HT-29 (cell line): ENCODE measurements at regions not wholly inside any gene's neighbourhood (a gene's known extent, or its start where the extent isn't known, plus 50 kb on each side); places are given as distances from the start of the nearest gene placed in this dataset.

ENCODE experiments used
- DNase-seq: peaks from one replicate; pipeline ENCODE4 v3.0.0-alpha.2; 2015; ENCODE audit warnings: low spot score

- no peak for DNase-seq
Observed at GRCh38 chr20:7497985-7498384, 442.3 kb downstream of the HAO1 start.

- no peak for DNase-seq
Observed at GRCh38 chr20:7499201-7499600, 441.1 kb downstream of the HAO1 start.

GRCh38 chr20:7500231-7500663, 440.0 kb downstream of the HAO1 start:
- no peak for DNase-seq

DNA sequence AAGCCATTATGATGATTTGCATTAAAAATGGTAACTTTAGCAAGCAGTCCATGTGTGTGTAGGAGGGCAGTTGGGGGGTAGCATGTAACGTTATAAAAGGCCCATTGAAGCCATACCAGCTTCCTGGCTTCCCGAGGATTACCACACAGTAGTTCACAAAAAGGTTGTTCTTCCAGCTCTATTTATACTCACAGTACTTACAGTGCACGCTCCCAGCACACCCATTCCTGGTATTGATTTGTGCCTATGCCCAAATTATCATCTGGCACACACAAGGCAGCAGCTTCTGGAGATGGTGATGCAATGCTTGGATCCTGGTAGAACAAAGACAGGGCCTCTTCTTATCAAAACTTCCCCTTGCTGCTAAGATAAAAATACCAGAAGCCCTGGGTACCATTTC, 436.8 kb downstream of the HAO1 start:
- no peak for DNase-seq

DNA sequence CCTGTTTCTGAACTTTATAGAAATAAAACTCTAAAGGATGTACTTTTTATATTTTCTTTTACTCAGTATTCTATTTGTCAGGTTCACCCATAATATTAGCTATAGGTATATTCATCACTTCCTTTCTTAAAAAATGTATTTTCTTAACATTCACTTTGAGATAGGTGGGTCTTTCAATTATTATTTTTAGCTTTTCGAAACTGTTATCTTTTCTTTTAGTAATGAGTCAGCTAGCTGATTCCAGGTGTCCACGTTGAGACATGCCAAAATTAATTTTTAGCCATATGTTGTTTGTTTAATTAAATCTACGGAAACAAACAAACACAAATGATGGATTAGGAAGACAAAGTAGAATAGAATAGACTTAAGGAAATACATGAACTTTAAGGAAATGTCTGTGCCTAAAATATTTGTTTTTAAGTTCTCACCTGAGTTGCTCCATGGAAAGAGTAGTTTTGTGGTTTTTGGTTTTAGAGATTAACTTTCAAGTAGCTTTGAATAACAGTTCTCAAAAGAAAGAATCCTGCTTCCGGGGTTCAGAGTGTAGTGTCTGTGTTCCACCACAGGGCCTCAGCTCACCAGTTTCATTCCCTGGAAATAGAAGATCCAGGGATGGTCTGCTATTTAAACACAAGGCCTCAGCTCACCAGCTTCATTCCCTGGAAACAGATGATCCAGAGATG, 435.0 kb downstream of the HAO1 start:
- DNase-seq, result no peak

DNA sequence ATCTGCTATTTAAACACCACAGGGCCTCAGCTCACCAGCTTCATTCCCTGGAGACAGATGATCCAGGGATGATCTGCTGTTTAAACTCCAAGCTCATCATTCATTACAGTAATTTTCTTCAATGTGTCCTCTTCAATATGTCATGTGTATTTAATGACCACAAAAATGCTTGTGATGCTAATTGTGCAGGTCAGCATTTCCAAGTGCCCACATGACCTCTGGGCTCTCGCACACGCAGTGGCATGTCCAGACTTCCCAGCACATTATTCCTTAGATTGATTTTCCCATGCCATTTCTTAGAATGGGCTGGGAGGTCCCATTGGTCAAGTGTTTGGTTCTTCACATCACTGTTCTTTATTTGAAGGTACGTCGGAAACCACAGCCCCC, 434.4 kb downstream of the HAO1 start:
- DNase-seq, result no peak

DNA sequence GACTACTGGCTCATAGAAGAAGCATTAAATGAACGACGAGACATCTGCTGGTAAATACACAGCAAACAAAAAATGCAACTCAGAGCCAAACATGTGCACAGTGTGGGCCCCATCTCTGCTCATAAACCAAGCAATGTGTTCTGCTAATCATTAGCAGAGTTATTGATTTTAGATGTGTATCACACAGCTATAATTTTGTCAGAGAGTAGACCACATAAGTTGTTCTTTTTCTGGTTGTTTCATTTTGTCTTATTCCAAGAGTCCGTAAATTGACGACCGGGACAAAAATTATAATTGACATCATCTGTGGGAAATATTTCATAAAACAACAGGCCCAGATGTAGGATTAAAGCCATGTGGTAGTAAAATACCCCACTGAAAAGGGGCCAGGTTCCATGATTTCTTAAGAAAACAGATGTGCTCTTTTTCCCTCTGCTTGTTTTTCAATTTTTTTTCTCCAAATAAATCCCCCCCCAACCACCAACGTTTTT, 423.6 kb downstream of the HAO1 start:
- DNase-seq, result no peak

DNA sequence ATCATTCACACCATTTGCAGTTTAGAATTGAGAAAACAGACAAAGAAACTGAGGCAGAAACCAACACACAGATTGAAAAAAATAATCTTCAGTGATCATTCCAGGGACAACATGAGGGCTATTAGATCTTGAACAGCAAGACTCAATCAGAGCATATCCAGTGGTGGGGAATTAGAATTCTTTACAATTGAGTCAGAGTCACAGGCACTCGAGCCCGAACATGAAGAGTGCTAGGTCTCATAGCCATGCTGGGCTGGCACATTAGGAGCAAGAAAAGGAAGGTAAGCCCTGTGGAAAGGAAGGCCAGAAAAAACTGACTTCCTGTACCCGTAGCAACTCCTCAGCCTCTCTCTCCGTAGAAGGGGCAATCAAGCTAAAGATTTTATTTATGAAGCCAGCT, 419.9 kb downstream of the HAO1 start:
- DNase-seq, result no peak

- DNase-seq, result no peak
Observed at GRCh38 chr20:7523288-7523687, 417.0 kb downstream of the HAO1 start.

GRCh38 chr20:7540018-7540417, 400.2 kb downstream of the HAO1 start:
- no peak for DNase-seq

DNA sequence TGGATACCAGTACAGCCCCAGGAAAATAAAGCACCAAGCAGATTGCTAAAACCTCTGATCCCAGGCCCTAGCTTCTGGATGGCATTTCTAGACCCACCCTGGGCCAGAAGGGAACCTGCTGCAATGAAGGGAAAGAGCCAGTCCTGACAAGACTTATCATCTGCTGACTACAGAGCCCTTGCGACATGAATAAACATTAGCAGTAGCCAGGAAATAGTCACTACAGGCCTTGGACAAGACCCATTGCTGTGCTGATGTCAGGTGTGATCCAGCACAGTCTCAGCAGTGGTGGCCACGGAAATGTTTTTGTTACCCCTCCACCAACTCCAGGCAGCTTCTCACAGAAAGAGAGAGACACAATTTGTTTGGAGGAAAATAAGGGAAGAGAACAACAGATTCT, 399.3 kb downstream of the HAO1 start:
- no peak for DNase-seq

DNA sequence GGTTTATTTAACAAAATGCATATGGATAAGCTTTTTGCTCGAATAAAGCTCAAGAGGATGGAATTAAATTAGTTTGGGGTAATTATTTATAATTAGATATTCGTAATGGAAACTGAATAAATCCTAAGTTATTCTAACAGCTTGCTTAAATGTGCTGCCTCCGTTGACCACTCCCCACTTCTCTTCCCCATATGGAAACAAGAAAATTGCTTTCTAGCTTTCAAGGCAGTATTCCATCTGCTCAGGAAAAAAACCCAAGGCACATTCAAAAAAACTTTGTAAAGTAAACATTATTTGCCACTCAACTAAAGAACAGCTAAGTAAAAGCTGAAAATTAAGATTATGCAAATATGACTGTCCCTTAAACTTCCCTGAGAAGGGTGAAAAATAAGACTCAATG, 369.2 kb downstream of the HAO1 start:
- no peak for DNase-seq

- no peak for DNase-seq
Observed at GRCh38 chr20:7571521-7572055, 368.7 kb downstream of the HAO1 start.

DNA sequence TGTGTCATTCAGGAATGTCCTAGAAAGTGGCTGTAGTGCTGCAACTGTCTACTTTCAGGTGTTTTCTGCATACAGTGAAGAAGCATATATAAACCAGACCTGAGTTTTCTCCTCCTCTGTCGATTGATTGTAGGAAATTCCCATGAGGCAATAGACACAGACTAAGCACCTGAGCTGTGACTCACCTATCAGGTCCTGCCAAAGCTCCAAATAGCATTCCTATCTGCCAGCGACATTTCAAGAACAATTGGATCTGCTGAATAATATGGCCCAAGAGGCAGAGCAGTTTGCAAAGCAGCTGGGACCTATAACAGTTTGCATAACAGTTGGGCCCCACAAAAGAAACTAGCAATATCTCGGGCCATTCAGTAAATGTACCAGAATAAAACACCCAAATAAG, 360.4 kb downstream of the HAO1 start:
- DNase-seq, result no peak

- DNase-seq, result no peak
Observed at GRCh38 chr20:7585126-7585679, 355.1 kb downstream of the HAO1 start.

DNA sequence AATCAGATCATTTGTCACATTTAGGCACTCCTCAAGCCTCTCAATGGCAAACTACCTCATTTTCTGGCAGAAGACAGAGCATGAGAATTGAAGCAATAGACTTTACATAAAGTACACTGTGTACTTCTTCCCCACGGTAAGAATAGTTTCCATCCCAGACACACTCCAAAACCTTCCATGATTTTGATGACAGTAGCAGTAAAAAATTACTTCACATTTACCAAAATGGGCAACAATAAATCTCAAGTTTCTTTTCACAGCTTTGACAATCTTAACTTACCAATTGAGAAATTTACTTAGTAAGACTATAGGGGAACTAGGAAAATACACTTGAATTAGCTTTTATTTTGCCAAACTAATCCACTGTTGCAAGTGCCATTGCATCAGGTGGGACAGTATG, 353.8 kb downstream of the HAO1 start:
- no peak for DNase-seq

- DNase-seq, result no peak
Observed at GRCh38 chr20:7589164-7589563, 351.1 kb downstream of the HAO1 start.

DNA sequence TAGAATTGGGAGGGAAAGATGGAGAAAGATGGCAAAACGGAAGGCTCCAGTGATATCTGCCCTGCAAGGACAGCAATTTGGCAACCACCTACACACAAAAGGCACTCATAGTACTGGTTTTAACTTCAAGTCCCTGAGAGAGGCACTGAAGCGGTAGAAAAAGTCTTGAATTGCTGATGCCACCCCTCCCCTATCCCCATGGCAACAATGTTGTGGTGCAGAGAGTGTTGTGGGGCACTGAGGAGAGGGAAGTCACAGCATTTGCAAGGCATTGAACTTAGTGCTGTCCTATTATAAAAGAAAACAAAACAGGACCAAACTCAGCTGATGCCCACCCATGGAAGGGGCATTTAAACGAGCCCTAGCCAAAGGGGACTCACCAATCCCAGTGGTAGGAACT, 343.7 kb downstream of the HAO1 start:
- no peak for DNase-seq

DNA sequence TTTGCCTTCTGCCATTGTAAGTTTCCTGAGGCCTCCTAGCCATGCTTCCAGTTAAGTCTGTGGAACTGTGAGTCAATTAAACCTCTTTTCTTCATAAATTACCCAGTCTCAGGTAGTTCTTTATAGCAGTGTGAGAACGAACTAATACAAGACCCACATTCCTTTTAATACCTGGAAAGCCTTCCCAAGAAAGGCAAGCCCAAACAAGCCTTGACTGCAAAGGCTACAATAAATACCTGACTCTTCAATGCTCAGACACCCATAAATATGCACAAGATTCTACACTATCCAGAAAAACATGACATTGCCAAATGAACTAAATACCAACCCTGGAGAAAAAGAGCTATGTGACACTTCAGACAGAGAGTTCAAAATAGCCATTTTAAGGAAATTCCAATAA, 338.8 kb downstream of the HAO1 start:
- DNase-seq, result no peak

- DNase-seq, result no peak
Observed at GRCh38 chr20:7606941-7607340, 333.3 kb downstream of the HAO1 start.

DNA sequence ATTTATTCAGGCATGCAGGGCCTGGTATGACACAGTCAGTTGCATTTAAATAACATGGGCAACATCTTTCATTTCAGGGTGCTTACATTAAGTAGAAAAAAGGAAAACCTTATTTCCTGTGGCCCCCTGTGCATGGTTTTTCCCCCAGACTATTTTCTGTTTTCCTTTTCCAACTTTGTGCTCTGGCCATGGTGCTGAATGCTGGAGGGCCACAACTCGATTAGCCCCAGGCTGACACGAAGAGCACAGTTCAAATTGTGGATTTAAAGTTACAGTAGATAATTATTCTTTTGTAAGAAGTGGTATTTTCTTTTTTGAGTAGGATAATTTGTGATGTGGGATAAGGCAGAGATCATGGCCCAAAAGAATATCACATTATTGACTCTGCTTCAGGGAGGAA, 332.0 kb downstream of the HAO1 start:
- no peak for DNase-seq

DNA sequence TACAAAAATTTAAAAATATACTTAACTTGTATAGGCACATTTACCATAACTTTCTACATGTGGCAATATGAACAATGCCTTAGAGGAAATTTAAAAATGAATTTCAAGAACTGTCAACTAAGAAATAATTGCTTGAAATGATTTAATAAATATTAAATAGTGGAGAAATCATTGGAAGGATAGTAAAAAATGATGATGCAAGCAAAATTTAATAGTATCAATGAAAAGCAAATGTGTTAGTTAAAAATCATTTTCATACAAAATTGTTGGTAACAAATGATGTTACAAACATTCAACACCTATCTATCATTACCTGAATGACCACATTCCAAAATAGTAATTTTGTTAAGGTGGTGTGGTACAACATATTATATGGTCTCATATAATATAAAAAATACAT, 331.0 kb downstream of the HAO1 start:
- DNase-seq, result no peak

DNA sequence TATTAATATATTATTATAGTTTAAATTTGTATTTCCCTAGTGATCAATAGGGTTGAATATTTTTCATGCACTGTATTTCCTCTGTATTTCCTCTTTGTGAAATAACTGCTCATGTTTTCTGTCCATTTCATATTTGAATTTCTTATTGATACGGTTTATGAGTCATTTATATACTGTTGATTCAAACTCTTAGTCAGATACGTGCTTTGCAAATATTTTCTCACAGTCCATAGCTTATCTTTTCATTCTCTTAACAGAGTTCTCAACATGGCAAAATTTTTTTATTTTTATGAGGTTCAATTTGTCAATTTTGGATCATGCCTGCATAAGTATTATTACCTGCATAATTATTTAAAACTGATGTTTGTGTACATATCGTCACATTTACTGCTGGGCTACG, 329.6 kb downstream of the HAO1 start:
- no peak for DNase-seq

- DNase-seq, result no peak
Observed at GRCh38 chr20:7617797-7618196, 322.5 kb downstream of the HAO1 start.
